ENCODE measurements at regions not wholly inside any gene's neighbourhood (a gene's known extent, or its start where the extent isn't known, plus 50 kb on each side); places are given as distances from the start of the nearest gene placed in this dataset. TPM values are rescaled to one million over a fixed set of nuclear protein-coding genes. Genes with fewer than 3 reads are reported as not detected.

- TF ChIP-seq CTCF (IDR thresholded peaks at IDR 0.05; ENCODE audit: poor library complexity) (no peak), EZH2phosphoT487 (IDR thresholded peaks at IDR 0.05; ENCODE audit: low read depth, severe bottlenecking, unreplicated experiment) (no peak), EZH2 (IDR thresholded peaks at IDR 0.05; ENCODE audit: borderline replicate concordance) (no peak)
- Histone ChIP-seq H3K36me3 (replicated peaks; ENCODE audit: insufficient read depth, low read depth) (no peaks in the 10 kb centered on the region), H3K4me1 (ENCODE audit: insufficient read depth) (no peaks in the 10 kb centered on the region), H3K4me2 (no peak overlapping the region), H3K27me3 (no peaks in the 10 kb centered on the region), H3K79me2 (no peaks in the 10 kb centered on the region), H2AFZ (no peak overlapping the region), H3K4me3 (no peak overlapping the region), H3K27ac (no peak overlapping the region), H4K20me1 (ENCODE audit: insufficient read depth, poor library complexity, severe bottlenecking) (no peaks in the 10 kb centered on the region), H3K9me3 (ENCODE audit: low read depth) (no peaks in the 10 kb centered on the region), H3K9me2 (replicated peaks; ENCODE audit: insufficient read depth) (no peaks in the 10 kb centered on the region)
- WGBS (ENCODE audit: low lambda C conversion rate, missing lambda C conversion rate): 91% methylated on average over 4 of the region's 4 CpGs
- DNase-seq (ENCODE audit: low spot score): no peak
Observed at GRCh38 chr11:90274362-90274761, 51.5 kb upstream of the CHORDC1 start.

MicroRNAs encoded in the stretch of these regions (microRNA counts, 767-probe panel; counts per million panel counts)
- not detected for microRNA hsa-miR-1261

Small RNA genes lying in the stretch of these regions (microRNA-seq; reads per million reads assigned to microRNA genes)
- gene MIR1261 (not detected), gene MIR4490 (not detected)

Small RNA genes lying in the stretch of these regions (small RNA-seq; reads per million reads assigned to genes)
- gene AP001002.3 (not detected), gene MIR1261 (not detected), gene MIR4490 (not detected)

Measured in hepatocyte (in vitro differentiated cells).